ENCODE measurements at regions not wholly inside any gene's neighbourhood (a gene's known extent, or its start where the extent isn't known, plus 50 kb on each side); places are given as distances from the start of the nearest gene placed in this dataset.
"Not testable (repeated sequence)": the region's sequence is repeated elsewhere in the genome, so short reads cannot be mapped to it uniquely, and the experiment has no call there.

GRCh38 chr20:47984437-47984836, 199.2 kb upstream of the SULF2 start:
- Histone ChIP-seq H3K27me3 (no peaks in the 10 kb centered on the region), H3K36me3 (no peaks in the 10 kb centered on the region), H3K4me1 (no peaks in the 10 kb centered on the region), H3K27ac (no peak overlapping the region), H3K4me3 (no peak overlapping the region), H3K9me3 (no peaks in the 10 kb centered on the region)
- no peak for TF ChIP-seq CTCF (IDR thresholded peaks at IDR 0.05)
- intact Hi-C loops (cut with DNase I): no loop called here
- DNase-seq (ENCODE audit: low spot score in 2 of 2): peak in 1 of 2 donors; percentile 31

DNA sequence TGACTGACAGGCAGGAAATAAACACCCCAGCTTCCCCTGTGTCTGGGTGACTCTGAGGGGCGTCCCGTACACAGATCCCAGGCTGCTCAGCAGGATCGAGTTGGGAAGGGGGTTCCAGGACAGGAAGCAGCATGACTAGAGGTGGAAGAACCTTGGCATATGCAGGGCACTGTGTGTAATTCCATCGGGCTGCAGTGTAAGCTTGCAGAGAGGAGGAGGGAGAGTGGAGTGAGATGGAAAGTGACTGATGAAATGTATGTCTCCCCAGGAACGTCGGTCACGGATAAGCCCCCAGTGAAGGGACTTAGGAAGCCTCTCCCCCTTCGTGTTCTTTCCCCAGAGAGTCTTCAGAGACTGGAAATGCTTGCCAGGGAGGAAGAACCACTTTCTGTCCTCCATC, 198.4 kb upstream of the SULF2 start:
- H3K36me3 ChIP-seq; H3K4me3 ChIP-seq; H3K4me1 ChIP-seq; H3K27me3 ChIP-seq; intact Hi-C loops (cut with DNase I); H3K9me3 ChIP-seq; H3K27ac ChIP-seq; DNase-seq (ENCODE audit: low spot score in 2 of 2): not testable (repeated sequence)

- intact Hi-C loops (cut with DNase I): no loop called here
- Histone ChIP-seq H3K4me3 (no peak overlapping the region), H3K9me3 (no peaks in the 10 kb centered on the region), H3K27me3 (no peaks in the 10 kb centered on the region), H3K36me3 (no peaks in the 10 kb centered on the region), H3K27ac (no peak overlapping the region), H3K4me1 (no peaks in the 10 kb centered on the region)
- TF ChIP-seq CTCF (IDR thresholded peaks at IDR 0.05): no peak
- DNase-seq (ENCODE audit: low spot score in 2 of 2): no peak
Observed at GRCh38 chr20:47982574-47983360, 197.5 kb upstream of the SULF2 start.

DNA sequence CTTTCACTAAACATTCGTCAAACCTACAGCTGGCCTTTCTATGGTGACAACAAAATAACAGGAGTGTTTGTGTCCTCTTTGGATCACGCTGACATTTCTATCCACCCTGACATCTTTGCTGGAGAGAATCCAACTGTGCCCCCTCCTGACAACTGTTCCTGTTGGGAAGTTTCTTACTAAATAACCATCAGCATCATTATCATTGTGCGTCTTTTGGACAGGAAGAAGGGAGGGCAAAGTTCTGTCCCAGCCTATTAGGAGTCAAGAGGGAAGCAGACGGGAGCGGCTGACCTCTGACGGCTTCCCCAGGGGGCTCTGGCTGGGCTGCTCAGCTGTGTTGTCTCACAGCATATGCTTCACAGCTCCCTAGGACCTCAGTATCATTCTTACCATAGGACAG, 195.9 kb upstream of the SULF2 start:
- no peaks in the 10 kb centered on the region for H3K36me3 ChIP-seq
- DNase-seq (ENCODE audit: low spot score in 2 of 2): no peak
- no peak for TF ChIP-seq CTCF (IDR thresholded peaks at IDR 0.05)

DNA sequence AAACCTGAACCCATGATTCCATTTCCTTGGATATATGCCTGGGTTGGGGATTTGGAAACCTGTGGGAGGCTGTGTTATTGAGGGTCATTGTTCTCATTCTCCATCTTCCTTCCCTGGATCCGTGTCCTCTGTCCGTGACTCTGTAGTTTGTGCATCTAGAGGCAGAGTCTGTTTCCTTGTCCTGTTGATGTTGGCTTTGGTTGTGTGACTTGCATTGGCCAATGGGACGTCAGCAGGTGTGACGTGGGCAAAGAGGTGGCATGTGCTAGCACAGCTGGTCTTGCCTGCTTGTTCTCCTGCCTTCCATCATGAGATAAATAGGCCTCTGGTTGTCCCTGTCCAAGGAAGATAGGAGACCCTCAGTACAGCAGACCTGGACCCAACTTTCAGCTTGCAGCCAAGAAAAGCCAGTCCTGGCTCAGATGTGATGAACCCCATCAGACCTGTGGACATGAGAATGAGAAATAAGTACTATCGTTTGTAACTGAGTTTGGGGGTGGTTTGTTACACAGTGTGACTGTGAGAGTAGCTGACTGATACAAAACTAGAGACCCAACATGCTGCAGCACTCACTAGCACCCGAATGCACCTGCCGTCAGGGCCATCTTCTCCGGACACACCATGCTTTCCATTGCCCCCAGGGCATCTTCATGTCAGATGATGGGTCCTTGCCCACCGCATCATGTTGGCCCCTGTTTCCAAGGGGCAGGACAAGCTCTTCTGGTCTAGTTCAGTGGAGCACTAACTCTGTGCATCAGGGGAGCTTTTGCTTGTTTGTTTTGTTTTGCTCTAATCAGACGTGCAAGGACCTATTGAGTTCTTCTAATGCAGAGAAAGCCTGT, 195.3 kb upstream of the SULF2 start:
- no peaks in the 10 kb centered on the region for H3K36me3 ChIP-seq
- intact Hi-C loops (cut with DNase I): no loop called here
- no peaks in the 10 kb centered on the region for H3K27me3 ChIP-seq
- H3K9me3 ChIP-seq: no peaks in the 10 kb centered on the region
- H3K4me3 ChIP-seq: no peak overlapping the region
- H3K27ac ChIP-seq: no peak overlapping the region
- DNase-seq (ENCODE audit: low spot score in 2 of 2): no peak
- no peaks in the 10 kb centered on the region for H3K4me1 ChIP-seq
- TF ChIP-seq CTCF (IDR thresholded peaks at IDR 0.05): no peak

More for the DNA sequence above, 195.9 kb upstream of the SULF2 start:
- Histone ChIP-seq H3K27me3 (no peaks in the 10 kb centered on the region), H3K4me1 (no peaks in the 10 kb centered on the region), H3K4me3 (no peak overlapping the region), H3K27ac (no peak overlapping the region), H3K9me3 (no peaks in the 10 kb centered on the region)
- intact Hi-C loops (cut with DNase I): no loop called here

- H3K4me3 ChIP-seq; H3K36me3 ChIP-seq; H3K9me3 ChIP-seq; intact Hi-C loops (cut with DNase I); H3K27me3 ChIP-seq; H3K4me1 ChIP-seq; H3K27ac ChIP-seq; DNase-seq (ENCODE audit: low spot score in 2 of 2): not testable (repeated sequence)
Observed at GRCh38 chr20:47979361-47980095, 194.2 kb upstream of the SULF2 start.

DNA sequence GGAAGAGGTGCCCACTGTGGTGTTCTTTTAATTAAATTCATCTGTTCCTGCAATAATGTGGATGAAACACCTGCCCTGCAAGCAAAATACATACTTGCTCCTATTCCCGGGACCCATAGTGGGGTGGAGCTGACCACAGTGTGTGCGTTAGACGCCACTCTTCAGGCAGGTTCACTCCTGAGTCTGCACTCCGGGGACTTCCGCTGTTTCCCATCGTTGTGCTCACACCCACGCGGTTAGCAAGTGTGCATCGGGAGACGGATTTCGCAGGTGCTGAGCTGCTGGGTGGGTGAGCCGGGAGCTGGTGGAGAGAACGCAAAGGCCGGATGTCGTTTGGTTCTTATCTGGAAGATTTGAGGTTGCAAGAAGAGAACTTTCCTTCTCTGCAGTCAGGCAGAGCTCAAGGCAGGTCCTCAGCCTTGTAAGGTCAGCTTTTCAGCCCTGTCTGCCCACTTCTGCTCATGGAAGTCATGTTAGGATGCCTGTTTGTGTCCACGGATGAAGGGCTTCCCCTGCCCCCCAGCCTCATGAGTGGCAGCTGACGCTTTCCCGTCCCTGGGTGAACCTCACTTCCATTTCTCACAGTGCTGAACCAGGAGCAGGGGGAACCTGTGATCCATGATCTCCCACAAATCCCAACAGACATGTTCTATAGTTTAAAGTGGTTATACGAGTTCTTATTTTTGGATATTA, 193.3 kb upstream of the SULF2 start:
- H3K27me3 ChIP-seq; intact Hi-C loops (cut with DNase I); DNase-seq (ENCODE audit: low spot score in 2 of 2); H3K9me3 ChIP-seq; H3K36me3 ChIP-seq; H3K4me3 ChIP-seq; H3K27ac ChIP-seq; H3K4me1 ChIP-seq: not testable (repeated sequence)

- H3K4me3 ChIP-seq; intact Hi-C loops (cut with DNase I); H3K27ac ChIP-seq; H3K36me3 ChIP-seq; DNase-seq (ENCODE audit: low spot score in 2 of 2); H3K9me3 ChIP-seq; H3K4me1 ChIP-seq; H3K27me3 ChIP-seq: not testable (repeated sequence)
Observed at GRCh38 chr20:47977789-47978252, 192.5 kb upstream of the SULF2 start.

Data from ascending aorta (tissue), 2 donors.